ENCODE measurements at regions not wholly inside any gene's neighbourhood (a gene's known extent, or its start where the extent isn't known, plus 50 kb on each side); places are given as distances from the start of the nearest gene placed in this dataset.

DNA sequence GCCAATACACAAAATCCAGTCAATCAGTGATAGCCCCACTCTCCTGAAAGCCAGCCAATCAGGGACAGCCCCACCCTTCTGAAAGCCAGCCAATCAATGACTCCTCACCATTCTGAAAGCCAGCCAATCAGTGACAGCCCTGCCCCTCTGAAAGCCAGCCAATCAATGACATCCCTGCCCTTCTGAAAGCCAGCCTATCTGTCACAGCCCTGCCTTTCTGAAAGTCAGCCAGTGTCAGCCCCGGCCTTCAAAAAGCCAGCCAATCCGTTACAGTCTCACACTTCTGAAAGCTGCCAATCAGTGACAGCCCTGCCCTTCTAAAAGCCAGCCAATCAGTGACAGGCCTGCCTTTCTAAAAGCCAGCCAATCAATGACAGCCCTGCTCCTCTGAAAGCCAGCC lies 95.9 kb upstream of the HDAC4 start:
- intact Hi-C loops (cut with micrococcal nuclease) = no loop called here
- ATAC-seq (no peak), DNase-seq (no peak)
- Histone ChIP-seq H3K36me3 (ENCODE audit: control insufficient read depth, insufficient read depth, low read length) (no peaks in the 10 kb centered on the region), H3K4me1 (ENCODE audit: control insufficient read depth, insufficient read depth, low read length) (peaks cover 10% of the 10 kb centered on the region), H3K9me3 (ENCODE audit: control insufficient read depth, insufficient read depth, low read length) (no peaks in the 10 kb centered on the region), H3K27ac (ENCODE audit: low read length) (no peak overlapping the region), H3K27me3 (ENCODE audit: control insufficient read depth, insufficient read depth, low read length) (no peaks in the 10 kb centered on the region), H3K4me3 (ENCODE audit: low read length) (no peak overlapping the region)
- Mint-ChIP-seq H3K9me3 (no peaks in the 10 kb centered on the region), H3K4me3 (no peak overlapping the region), H3K4me1 (peaks cover 5 to 8% of the 10 kb centered on the region in 2 donors), H3K27ac (no peak overlapping the region), H3K36me3 (no peaks in the 10 kb centered on the region), H3K27me3 (ENCODE audit: low read depth in 2 of 2) (peaks cover 20 to 41% of the 10 kb centered on the region in 2 donors)
- 79% methylated on average over 2 of the region's 2 CpGs for WGBS (ENCODE audit: insufficient coverage)
- TF ChIP-seq, protein P1, sequence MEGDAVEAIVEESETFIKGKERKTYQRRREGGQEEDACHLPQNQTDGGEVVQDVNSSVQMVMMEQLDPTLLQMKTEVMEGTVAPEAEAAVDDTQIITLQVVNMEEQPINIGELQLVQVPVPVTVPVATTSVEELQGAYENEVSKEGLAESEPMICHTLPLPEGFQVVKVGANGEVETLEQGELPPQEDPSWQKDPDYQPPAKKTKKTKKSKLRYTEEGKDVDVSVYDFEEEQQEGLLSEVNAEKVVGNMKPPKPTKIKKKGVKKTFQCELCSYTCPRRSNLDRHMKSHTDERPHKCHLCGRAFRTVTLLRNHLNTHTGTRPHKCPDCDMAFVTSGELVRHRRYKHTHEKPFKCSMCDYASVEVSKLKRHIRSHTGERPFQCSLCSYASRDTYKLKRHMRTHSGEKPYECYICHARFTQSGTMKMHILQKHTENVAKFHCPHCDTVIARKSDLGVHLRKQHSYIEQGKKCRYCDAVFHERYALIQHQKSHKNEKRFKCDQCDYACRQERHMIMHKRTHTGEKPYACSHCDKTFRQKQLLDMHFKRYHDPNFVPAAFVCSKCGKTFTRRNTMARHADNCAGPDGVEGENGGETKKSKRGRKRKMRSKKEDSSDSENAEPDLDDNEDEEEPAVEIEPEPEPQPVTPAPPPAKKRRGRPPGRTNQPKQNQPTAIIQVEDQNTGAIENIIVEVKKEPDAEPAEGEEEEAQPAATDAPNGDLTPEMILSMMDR (IDR thresholded peaks at IDR 0.05) = no peak

GRCh38 chr2:239495791-239496233 lies 95.0 kb upstream of the HDAC4 start:
- ATAC-seq = no peak

GRCh38 chr2:239495175-239495574 lies 94.4 kb upstream of the HDAC4 start:
- Mint-ChIP-seq H3K4me1 (peaks cover 5 to 8% of the 10 kb centered on the region in 2 donors), H3K4me3 (no peak overlapping the region), H3K36me3 (no peaks in the 10 kb centered on the region), H3K27ac (no peak overlapping the region), H3K27me3 (ENCODE audit: low read depth in 2 of 2) (peaks cover 20 to 41% of the 10 kb centered on the region in 2 donors), H3K9me3 (no peaks in the 10 kb centered on the region)
- TF ChIP-seq, protein P1 (IDR thresholded peaks at IDR 0.05) = no peak
- H3K27me3 ChIP-seq (ENCODE audit: control insufficient read depth, insufficient read depth, low read length) = no peaks in the 10 kb centered on the region
- intact Hi-C loops (cut with micrococcal nuclease) = no loop called here
- WGBS (ENCODE audit: insufficient coverage) = 93% methylated on average over 4 of the region's 4 CpGs
- H3K4me3 ChIP-seq (ENCODE audit: low read length) = no peak overlapping the region
- ATAC-seq (no peak), DNase-seq (no peak)
- H3K36me3 ChIP-seq (ENCODE audit: control insufficient read depth, insufficient read depth, low read length) = no peaks in the 10 kb centered on the region
- H3K27ac ChIP-seq (ENCODE audit: low read length) = no peak overlapping the region
- no peaks in the 10 kb centered on the region for H3K9me3 ChIP-seq (ENCODE audit: control insufficient read depth, insufficient read depth, low read length)
- H3K4me1 ChIP-seq (ENCODE audit: control insufficient read depth, insufficient read depth, low read length) = peaks cover under 1% of the 10 kb centered on the region

More at GRCh38 chr2:239495791-239496233, 95.0 kb upstream of the HDAC4 start:
- no peaks in the 10 kb centered on the region for H3K36me3 Mint-ChIP-seq
- no peaks in the 10 kb centered on the region for H3K9me3 Mint-ChIP-seq
- TF ChIP-seq, protein P1 (IDR thresholded peaks at IDR 0.05) = no peak
- H3K27ac Mint-ChIP-seq = no peak overlapping the region
- no peaks in the 10 kb centered on the region for H3K36me3 ChIP-seq (ENCODE audit: control insufficient read depth, insufficient read depth, low read length)
- no peak overlapping the region for H3K4me3 Mint-ChIP-seq
- 50% methylated on average over 8 of the region's 8 CpGs for WGBS (ENCODE audit: insufficient coverage)
- H3K27me3 ChIP-seq (ENCODE audit: control insufficient read depth, insufficient read depth, low read length) = no peaks in the 10 kb centered on the region
- H3K4me3 ChIP-seq (ENCODE audit: low read length) = no peak overlapping the region
- no peak for DNase-seq
- peaks cover 5 to 8% of the 10 kb centered on the region in 2 donors for H3K4me1 Mint-ChIP-seq
- peaks cover 20 to 41% of the 10 kb centered on the region in 2 donors for H3K27me3 Mint-ChIP-seq (ENCODE audit: low read depth in 2 of 2)
- intact Hi-C loops (cut with micrococcal nuclease) = no loop called here
- no peak overlapping the region for H3K27ac ChIP-seq (ENCODE audit: low read length)
- H3K9me3 ChIP-seq (ENCODE audit: control insufficient read depth, insufficient read depth, low read length) = no peaks in the 10 kb centered on the region
- peaks cover 6% of the 10 kb centered on the region for H3K4me1 ChIP-seq (ENCODE audit: control insufficient read depth, insufficient read depth, low read length)

DNA sequence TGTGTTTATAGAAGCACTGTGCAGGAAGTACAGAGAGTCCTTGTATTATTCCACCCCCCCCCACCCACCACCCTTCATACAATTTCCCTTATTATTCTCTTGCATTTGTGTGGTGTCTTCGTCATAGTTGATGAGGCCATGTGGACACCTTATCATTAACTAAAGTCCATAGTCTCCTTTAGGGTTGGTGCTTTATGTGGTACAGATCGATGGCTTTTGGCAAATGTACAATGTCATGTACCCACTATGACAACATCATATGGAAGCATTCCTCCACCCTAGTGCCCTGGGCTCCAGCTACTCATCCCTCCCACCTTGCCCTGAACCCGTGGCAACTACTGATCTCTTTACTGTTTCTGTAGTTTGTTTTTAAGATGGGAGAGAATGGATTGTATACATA lies 93.8 kb upstream of the HDAC4 start:
- H3K4me3 ChIP-seq (ENCODE audit: low read length) = no peak overlapping the region
- no peaks in the 10 kb centered on the region for H3K27me3 ChIP-seq (ENCODE audit: control insufficient read depth, insufficient read depth, low read length)
- no peaks in the 10 kb centered on the region for H3K9me3 ChIP-seq (ENCODE audit: control insufficient read depth, insufficient read depth, low read length)
- Mint-ChIP-seq H3K27ac (no peak overlapping the region), H3K4me3 (no peak overlapping the region), H3K36me3 (no peaks in the 10 kb centered on the region), H3K27me3 (ENCODE audit: low read depth in 2 of 2) (peaks cover 20 to 41% of the 10 kb centered on the region in 2 donors), H3K4me1 (peaks cover 5 to 8% of the 10 kb centered on the region in 2 donors), H3K9me3 (no peaks in the 10 kb centered on the region)
- no peak for DNase-seq
- TF ChIP-seq, protein P1 (IDR thresholded peaks at IDR 0.05) = no peak
- no peaks in the 10 kb centered on the region for H3K4me1 ChIP-seq (ENCODE audit: control insufficient read depth, insufficient read depth, low read length)
- 100% methylated on average over 1 of the region's 3 CpGs for WGBS (ENCODE audit: insufficient coverage)
- no peaks in the 10 kb centered on the region for H3K36me3 ChIP-seq (ENCODE audit: control insufficient read depth, insufficient read depth, low read length)
- ATAC-seq = no peak
- intact Hi-C loops (cut with micrococcal nuclease) = no loop called here
- H3K27ac ChIP-seq (ENCODE audit: low read length) = no peak overlapping the region
